ENCODE measurements at regions not wholly inside any gene's neighbourhood (a gene's known extent, or its start where the extent isn't known, plus 50 kb on each side); places are given as distances from the start of the nearest gene placed in this dataset.

- no peak for TF ChIP-seq POLR2A (IDR thresholded peaks at IDR 0.05)
- no peak for TF ChIP-seq CTCF (IDR thresholded peaks at IDR 0.05)
- TF ChIP-seq EP300 (IDR thresholded peaks at IDR 0.05; ENCODE audit: low read depth) = no peak
These were observed 202.4 kb upstream of the NEBL start for GRCh38 chr10:21099291-21100062.
